ENCODE measurements at regions not wholly inside any gene's neighbourhood (a gene's known extent, or its start where the extent isn't known, plus 50 kb on each side); places are given as distances from the start of the nearest gene placed in this dataset.

- no peak for DNase-seq
Measured at GRCh38 chr12:61487728-61488127, 772.5 kb upstream of the USP15 start.

GRCh38 chr12:61490526-61491498 is 769.4 kb upstream of the USP15 start:
- peak; percentile 69 to 75 (median 69) for DNase-seq

- DNase-seq, result no peak
Measured at GRCh38 chr12:61502179-61502578, 758.0 kb upstream of the USP15 start.

GRCh38 chr12:61504396-61505080 is 755.7 kb upstream of the USP15 start:
- no peak for DNase-seq

- no peak for DNase-seq
Measured at GRCh38 chr12:61513499-61513898, 746.7 kb upstream of the USP15 start.

- DNase-seq, result peak in 1 of 3 donors; percentile 5
Measured at GRCh38 chr12:61514016-61514415, 746.2 kb upstream of the USP15 start.

- no peak for DNase-seq
Measured at GRCh38 chr12:61521258-61521657, 738.9 kb upstream of the USP15 start.

- DNase-seq, result no peak
Measured at GRCh38 chr12:61523276-61523992, 736.8 kb upstream of the USP15 start.

- DNase-seq, result no peak
Measured at GRCh38 chr12:61524851-61525250, 735.4 kb upstream of the USP15 start.

GRCh38 chr12:61525331-61525730 is 734.9 kb upstream of the USP15 start:
- no peak for DNase-seq

GRCh38 chr12:61530456-61530855 is 729.7 kb upstream of the USP15 start:
- no peak for DNase-seq

- DNase-seq, result no peak
Measured at GRCh38 chr12:61531195-61531594, 729.0 kb upstream of the USP15 start.

- no peak for DNase-seq
Measured at GRCh38 chr12:61536117-61536516, 724.1 kb upstream of the USP15 start.

- DNase-seq, result no peak
Measured at GRCh38 chr12:61536525-61536924, 723.7 kb upstream of the USP15 start.

- DNase-seq, result peak in 1 of 3 donors; percentile 10
Measured at GRCh38 chr12:61538951-61539350, 721.3 kb upstream of the USP15 start.

GRCh38 chr12:61542551-61542950 is 717.7 kb upstream of the USP15 start:
- DNase-seq, result peak; percentile 11 to 28 (median 16)

- no peak for DNase-seq
Measured at GRCh38 chr12:61546296-61546695, 713.9 kb upstream of the USP15 start.

GRCh38 chr12:61553091-61553490 is 707.1 kb upstream of the USP15 start:
- DNase-seq, result no peak

- DNase-seq, result no peak
Measured at GRCh38 chr12:61554268-61555008, 705.8 kb upstream of the USP15 start.

- DNase-seq, result no peak
Measured at GRCh38 chr12:61563665-61564450, 696.3 kb upstream of the USP15 start.

- no peak for DNase-seq
Measured at GRCh38 chr12:61564466-61564865, 695.7 kb upstream of the USP15 start.
